Lung (tissue), 11 donors: ENCODE measurements at regions not wholly inside any gene's neighbourhood (a gene's known extent, or its start where the extent isn't known, plus 50 kb on each side); places are given as distances from the start of the nearest gene placed in this dataset.

Experiments used
- ATAC-seq: fragments of 200-7000 bp; cut with Tn5 transposase; one replicate; pipeline ENCODE4 v1.9.1; 2020; ENCODE audit warnings: moderate number of reproducible peaks; ENCODE audit not compliant: insufficient read depth, low FRiP score
- DNase-seq, 3 donors: peaks; one replicate each; pipeline ENCODE4 v3.0.0-alpha.2; 2013 to 2017
- H3K27ac ChIP-seq, 2 donors: one replicate each; pipeline ENCODE4 v1.5.1; 2013; ENCODE audit warnings: mild to moderate bottlenecking in 2 of 2, moderate library complexity in 2 of 2, control low read depth in 1 of 2, inconsistent platforms in 1 of 2, low read depth in 1 of 2, low read length in 1 of 2
- H3K27me3 ChIP-seq, 3 donors: one replicate each; pipeline ENCODE4 v1.5.1; 2013; ENCODE audit warnings: low read length in 2 of 3; ENCODE audit not compliant: control insufficient read depth in 3 of 3, insufficient read depth in 3 of 3
- H3K36me3 ChIP-seq, 4 donors: one replicate each; pipeline ENCODE4 v1.5.1; 2013; ENCODE audit warnings: low read length in 4 of 4, mild to moderate bottlenecking in 1 of 4, moderate library complexity in 1 of 4; ENCODE audit not compliant: control insufficient read depth in 4 of 4, insufficient read depth in 4 of 4
- H3K4me1 ChIP-seq, 5 donors: one replicate each; pipeline ENCODE4 v1.5.1; 2013; ENCODE audit warnings: low read length in 5 of 5, mild to moderate bottlenecking in 2 of 5, moderate library complexity in 1 of 5; ENCODE audit not compliant: control insufficient read depth in 5 of 5, insufficient read depth in 5 of 5
- H3K4me3 ChIP-seq: one replicate; pipeline ENCODE4 v1.5.1; 2013; ENCODE audit warnings: mild to moderate bottlenecking, control low read depth, moderate library complexity
- H3K9ac ChIP-seq, 2 donors: one replicate each; pipeline ENCODE4 v1.5.1; 2013; ENCODE audit warnings: low read length in 2 of 2, control low read depth in 1 of 2; ENCODE audit not compliant: insufficient read depth in 1 of 2
- H3K9me3 ChIP-seq, 4 donors: one replicate each; pipeline ENCODE4 v1.5.1; 2013; ENCODE audit warnings: low read length in 3 of 4, mild to moderate bottlenecking in 1 of 4, moderate library complexity in 1 of 4; ENCODE audit not compliant: control insufficient read depth in 4 of 4, insufficient read depth in 3 of 4
- WGBS, 2 donors: extraction: QIAGEN DNeasy Blood & Tissue Kit; methylation state at CpG; one replicate each; pipeline ENCODE4 v1.1.7; 2013; 5-methylcytosine and 5-hydroxymethylcytosine counted together
- TF ChIP-seq, protein P1 (sequence below): IDR thresholded peaks from 2 replicates; pipeline ENCODE4 v1.5.1; 2012; ENCODE audit warnings: mild to moderate bottlenecking; ENCODE audit errors: control extremely low read depth, extremely low read depth
- donor health status: control.
- donor health status: control.
- donor health status: Bipolar disorder and iron deficiency.
- donor health status: healthy.
- donor health status: DM: yes; HTN: yes; CAD: no.

DNA sequence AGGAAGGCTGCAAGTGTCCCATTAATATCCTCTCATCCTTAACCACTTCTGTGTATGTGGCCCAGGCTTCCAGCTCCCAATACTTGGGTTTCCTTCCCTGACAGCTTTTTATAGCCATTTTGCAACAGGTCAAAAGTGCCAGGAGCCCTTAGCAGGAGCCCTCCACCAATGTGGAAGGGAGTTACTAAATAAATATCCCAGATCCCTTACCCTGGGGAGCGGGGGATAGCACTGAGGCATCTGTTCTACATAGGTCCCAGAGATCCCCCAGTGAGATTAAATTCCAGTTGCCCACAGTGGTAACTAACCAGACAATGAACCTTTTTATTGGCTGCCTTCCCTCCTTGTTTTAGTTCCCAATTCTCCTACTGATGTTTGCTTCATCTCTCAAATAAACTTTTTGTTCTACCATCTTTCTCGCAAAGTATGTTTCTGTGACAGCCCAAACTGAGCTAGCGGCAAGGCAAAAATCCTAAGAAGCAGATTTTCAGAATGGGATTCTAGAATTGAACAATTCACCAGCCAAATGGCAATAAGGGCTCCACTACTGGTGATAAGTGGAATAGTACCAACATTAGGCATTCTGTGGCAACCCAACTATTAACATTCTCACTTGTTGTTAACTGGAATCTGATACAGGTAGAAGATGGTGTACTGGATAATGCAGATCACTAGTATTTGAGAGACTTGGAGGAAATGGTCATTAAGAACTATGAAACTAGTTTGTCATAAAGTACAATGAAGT, 83.9 kb upstream of the MAPRE2 start:
- no peak overlapping the region for H3K4me3 ChIP-seq
- H3K9me3 ChIP-seq, result peaks cover 0 to 2% (median 0%) of the 10 kb centered on the region in 4 donors
- H3K4me1 ChIP-seq, result peaks cover 0 to 5% (median 0%) of the 10 kb centered on the region in 5 donors
- H3K27me3 ChIP-seq, result no peaks in the 10 kb centered on the region
- no peak overlapping the region for H3K9ac ChIP-seq
- DNase-seq, result no peak
- H3K36me3 ChIP-seq, result no peaks in the 10 kb centered on the region
- TF ChIP-seq, protein P1, sequence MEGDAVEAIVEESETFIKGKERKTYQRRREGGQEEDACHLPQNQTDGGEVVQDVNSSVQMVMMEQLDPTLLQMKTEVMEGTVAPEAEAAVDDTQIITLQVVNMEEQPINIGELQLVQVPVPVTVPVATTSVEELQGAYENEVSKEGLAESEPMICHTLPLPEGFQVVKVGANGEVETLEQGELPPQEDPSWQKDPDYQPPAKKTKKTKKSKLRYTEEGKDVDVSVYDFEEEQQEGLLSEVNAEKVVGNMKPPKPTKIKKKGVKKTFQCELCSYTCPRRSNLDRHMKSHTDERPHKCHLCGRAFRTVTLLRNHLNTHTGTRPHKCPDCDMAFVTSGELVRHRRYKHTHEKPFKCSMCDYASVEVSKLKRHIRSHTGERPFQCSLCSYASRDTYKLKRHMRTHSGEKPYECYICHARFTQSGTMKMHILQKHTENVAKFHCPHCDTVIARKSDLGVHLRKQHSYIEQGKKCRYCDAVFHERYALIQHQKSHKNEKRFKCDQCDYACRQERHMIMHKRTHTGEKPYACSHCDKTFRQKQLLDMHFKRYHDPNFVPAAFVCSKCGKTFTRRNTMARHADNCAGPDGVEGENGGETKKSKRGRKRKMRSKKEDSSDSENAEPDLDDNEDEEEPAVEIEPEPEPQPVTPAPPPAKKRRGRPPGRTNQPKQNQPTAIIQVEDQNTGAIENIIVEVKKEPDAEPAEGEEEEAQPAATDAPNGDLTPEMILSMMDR, result no peak
- ATAC-seq, result no peak
- peak overlapping the region in 1 of 2 donors; percentile 45 for H3K27ac ChIP-seq
- WGBS, 2 donors, result 89 to 94% methylated on average over 3 of the region's 3 CpGs

DNA sequence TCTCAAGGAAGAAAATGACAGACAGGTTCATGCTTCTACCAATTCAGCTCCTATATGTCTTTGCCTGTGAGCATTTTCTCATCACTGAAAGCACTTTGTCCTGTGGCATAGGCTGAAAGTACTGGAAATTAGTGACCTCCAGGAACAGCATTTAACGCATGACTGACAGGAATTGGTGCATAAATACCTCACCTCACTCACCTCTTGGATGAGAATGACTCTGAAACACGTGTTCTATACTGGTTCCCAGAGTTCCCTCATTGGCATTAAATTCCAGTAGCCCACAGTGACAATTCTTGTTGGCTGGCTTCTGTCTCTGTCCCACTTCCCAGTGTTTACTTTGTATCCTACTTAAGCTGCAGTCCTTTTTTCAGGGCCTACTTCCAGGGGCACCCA, 83.4 kb upstream of the MAPRE2 start:
- Histone ChIP-seq H3K36me3 (no peaks in the 10 kb centered on the region), H3K9ac (no peak overlapping the region), H3K27me3 (no peaks in the 10 kb centered on the region), H3K4me1 (peaks cover 0 to 5% (median 0%) of the 10 kb centered on the region in 5 donors), H3K4me3 (no peak overlapping the region), H3K9me3 (peaks cover 0 to 2% (median 0%) of the 10 kb centered on the region in 4 donors), H3K27ac (peak overlapping the region in 1 of 2 donors; percentile 33)
- ATAC-seq (no peak), DNase-seq (no peak)
- TF ChIP-seq, protein P1, result no peak
- WGBS, 2 donors, result 78 to 81% methylated on average over 2 of the region's 2 CpGs

DNA sequence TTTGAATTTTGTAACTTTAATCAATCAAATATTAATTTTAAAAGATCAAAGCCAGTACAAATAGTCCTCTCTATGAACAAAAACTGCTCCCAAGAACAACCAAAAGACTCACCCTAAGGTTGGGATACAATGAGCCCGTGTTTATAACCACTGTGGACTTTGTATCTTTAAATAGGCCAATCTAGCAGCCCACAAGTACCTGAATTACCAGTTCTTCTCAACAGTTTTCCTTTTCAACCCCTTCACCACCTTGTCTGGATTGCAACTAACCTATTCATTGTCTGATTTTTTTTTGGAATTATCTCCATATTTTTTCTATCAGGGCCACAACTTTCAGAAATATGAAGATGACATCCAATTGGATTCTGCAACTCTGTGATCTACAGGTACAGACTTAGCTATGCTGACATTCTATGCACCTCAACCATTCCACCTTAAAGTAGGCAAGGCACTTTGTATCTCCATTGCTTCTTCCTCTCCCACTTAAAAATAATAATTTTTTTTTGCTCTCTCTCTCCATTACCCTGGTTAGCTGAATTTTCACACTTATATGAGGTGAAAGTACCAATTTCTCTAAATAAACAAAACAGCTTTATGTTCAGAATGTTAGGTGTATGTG, 81.9 kb upstream of the MAPRE2 start:
- Histone ChIP-seq H3K27ac (no peak overlapping the region), H3K9me3 (peaks cover 0 to 2% (median 0%) of the 10 kb centered on the region in 4 donors), H3K36me3 (no peaks in the 10 kb centered on the region), H3K4me3 (no peak overlapping the region), H3K9ac (no peak overlapping the region), H3K4me1 (peaks cover 0 to 5% (median 0%) of the 10 kb centered on the region in 5 donors), H3K27me3 (no peaks in the 10 kb centered on the region)
- WGBS, 2 donors, result 76 to 93% methylated on average over 1 of the region's 1 CpG
- ATAC-seq, result no peak
- TF ChIP-seq, protein P1, result no peak
- DNase-seq, result no peak
